ENCODE measurements at regions not wholly inside any gene's neighbourhood (a gene's known extent, or its start where the extent isn't known, plus 50 kb on each side); places are given as distances from the start of the nearest gene placed in this dataset.

DNA sequence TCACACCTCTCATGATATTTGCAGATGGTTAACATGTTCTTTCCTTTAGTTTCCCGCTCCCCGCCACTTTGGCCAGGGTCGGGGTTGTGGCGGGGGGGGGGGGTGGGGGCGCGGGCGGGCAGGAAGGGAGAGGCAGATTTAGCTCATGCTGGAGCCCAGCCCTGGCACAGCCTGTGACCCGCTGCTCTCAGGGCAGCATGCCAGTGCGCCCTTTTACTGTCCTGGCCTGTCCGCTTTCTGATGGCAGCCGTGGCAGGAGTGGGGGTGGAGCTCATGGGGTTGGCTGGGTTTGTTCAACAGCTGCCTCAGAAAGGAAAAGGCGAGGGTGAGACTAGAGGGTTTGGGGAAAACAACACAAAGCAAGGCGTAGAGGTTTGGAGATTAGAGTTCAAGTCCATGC lies 56.1 kb downstream of the TNP1 start:
- TF ChIP-seq, protein P1, sequence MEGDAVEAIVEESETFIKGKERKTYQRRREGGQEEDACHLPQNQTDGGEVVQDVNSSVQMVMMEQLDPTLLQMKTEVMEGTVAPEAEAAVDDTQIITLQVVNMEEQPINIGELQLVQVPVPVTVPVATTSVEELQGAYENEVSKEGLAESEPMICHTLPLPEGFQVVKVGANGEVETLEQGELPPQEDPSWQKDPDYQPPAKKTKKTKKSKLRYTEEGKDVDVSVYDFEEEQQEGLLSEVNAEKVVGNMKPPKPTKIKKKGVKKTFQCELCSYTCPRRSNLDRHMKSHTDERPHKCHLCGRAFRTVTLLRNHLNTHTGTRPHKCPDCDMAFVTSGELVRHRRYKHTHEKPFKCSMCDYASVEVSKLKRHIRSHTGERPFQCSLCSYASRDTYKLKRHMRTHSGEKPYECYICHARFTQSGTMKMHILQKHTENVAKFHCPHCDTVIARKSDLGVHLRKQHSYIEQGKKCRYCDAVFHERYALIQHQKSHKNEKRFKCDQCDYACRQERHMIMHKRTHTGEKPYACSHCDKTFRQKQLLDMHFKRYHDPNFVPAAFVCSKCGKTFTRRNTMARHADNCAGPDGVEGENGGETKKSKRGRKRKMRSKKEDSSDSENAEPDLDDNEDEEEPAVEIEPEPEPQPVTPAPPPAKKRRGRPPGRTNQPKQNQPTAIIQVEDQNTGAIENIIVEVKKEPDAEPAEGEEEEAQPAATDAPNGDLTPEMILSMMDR (IDR thresholded peaks at IDR 0.05): no peak
- TF ChIP-seq POLR2A (IDR thresholded peaks at IDR 0.05): no peak

All from testis (tissue), 2 donors.